ENCODE measurements at regions not wholly inside any gene's neighbourhood (a gene's known extent, or its start where the extent isn't known, plus 50 kb on each side); places are given as distances from the start of the nearest gene placed in this dataset.
"Not testable (repeated sequence)": the region's sequence is repeated elsewhere in the genome, so short reads cannot be mapped to it uniquely, and the experiment has no call there.

DNA sequence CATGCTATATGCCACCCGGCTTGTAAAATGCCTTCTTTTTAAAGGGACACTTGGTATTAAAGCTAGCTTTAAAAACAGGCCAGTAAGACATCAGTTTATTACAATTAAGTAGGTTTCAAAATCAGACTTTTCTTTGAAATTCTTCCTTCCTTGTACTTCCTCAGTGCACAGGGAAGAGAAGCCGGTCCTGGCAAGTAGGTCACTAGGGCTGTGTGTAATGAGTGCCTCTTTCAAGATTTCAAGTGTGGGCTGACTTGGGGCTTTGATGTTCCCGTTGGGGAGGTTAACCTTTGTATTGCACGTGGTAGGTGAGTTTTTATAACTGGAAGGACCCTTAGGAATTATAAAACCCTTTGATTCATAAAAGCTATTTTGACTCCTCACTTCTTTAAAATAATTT is 566.4 kb upstream of the ID2 start:
- DNase-seq, result no peak

DNA sequence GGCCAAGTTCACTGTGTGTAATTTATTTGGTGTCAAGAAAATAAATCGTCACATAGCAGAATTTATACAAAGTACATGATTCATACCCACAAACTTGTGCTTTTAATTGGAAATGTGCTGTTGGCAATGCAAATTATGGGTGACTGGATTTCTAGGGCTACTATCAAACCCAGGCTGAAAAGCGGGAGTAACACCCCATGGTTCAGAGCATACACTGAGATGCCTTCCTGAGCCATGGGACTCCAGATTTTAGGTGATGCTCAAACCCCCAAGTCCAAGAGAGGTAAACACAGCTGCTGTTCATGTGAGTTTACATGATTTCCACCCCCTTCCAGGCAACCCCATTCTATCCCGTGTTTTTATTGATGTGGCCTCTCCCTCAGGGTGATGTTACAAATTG is 565.9 kb upstream of the ID2 start:
- DNase-seq, result no peak

DNA sequence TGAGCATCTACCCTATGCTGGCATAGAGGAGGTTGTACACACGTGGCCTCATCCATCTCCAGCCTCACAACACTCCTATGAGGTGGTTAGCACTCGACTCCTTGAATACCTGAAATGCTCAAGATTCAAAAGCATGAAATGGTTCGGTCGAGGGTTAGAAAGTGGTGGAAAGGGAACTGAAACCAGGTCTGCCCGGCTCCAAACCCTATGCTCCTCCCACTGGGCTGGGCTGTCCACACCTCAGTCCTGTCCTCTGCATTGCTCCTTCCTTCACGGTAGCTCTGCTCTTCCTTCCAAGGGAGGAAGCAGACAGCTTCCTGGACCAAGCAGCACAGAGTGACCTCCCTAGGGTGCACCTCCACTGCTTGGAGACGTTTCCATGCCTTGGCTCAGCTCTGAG is 565.2 kb upstream of the ID2 start:
- DNase-seq, result no peak

- no peak for DNase-seq
Observed at GRCh38 chr2:8118940-8119781, 562.7 kb upstream of the ID2 start.

GRCh38 chr2:8119782-8120505 is 561.9 kb upstream of the ID2 start:
- DNase-seq, result no peak

DNA sequence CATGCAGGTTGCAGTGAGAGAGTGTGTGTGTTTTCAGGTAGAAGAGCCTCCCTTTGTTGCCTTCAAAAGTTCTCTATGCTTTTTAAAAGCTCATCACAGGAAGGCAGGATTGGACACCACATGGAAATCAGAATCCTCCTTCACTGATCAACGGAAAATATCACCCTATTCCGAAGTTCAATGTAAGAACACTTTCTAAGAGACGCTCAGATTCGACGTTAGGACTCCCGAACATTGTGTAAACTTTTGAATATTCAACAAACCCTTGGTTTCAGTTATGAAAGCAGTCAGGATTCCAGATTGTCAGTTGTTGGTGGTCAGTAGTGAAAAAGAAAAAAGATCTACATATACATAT is 561.4 kb upstream of the ID2 start:
- no peak for DNase-seq

GRCh38 chr2:8121022-8121825 is 560.6 kb upstream of the ID2 start:
- DNase-seq, result no peak

DNA sequence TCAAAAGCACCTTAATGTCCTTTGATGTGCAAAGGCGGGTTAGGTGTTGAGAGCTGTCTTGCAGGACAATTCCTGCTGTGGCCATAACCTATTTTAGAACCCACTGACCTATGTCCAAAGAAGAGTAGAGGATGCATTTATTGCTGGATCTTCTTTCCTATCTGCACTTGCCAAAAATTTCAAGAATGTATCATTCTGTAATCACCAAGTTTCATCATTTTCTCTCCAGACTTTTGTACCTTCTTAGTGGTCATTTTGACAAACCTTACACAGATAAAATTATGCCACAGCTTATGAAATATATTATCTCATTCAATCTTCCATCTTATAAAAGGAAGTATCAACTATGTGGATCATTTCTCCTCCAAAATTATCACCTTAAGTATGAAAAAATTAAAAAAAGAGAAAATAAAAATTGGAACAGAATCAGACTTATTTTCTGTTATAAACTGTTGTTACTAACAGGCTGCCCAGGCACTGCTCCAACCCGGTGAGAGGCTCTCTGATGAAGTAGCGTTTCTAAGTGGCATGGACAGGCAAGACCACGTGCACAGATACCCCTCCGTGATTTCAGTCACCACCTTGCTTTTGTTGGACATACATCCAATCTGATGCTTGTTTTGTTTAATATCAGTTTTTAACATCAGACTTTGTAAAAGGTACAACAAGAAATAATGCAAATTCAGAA is 559.9 kb upstream of the ID2 start:
- no peak for DNase-seq

- no peak for DNase-seq
Observed at GRCh38 chr2:8122520-8122919, 559.3 kb upstream of the ID2 start.

GRCh38 chr2:8123464-8123863 is 558.4 kb upstream of the ID2 start:
- no peak for DNase-seq

GRCh38 chr2:8125741-8126711 is 555.8 kb upstream of the ID2 start:
- DNase-seq, result no peak

- DNase-seq, result no peak
Observed at GRCh38 chr2:8126783-8127182, 555.1 kb upstream of the ID2 start.

GRCh38 chr2:8131423-8131822 is 550.4 kb upstream of the ID2 start:
- DNase-seq, result not testable (repeated sequence)

DNA sequence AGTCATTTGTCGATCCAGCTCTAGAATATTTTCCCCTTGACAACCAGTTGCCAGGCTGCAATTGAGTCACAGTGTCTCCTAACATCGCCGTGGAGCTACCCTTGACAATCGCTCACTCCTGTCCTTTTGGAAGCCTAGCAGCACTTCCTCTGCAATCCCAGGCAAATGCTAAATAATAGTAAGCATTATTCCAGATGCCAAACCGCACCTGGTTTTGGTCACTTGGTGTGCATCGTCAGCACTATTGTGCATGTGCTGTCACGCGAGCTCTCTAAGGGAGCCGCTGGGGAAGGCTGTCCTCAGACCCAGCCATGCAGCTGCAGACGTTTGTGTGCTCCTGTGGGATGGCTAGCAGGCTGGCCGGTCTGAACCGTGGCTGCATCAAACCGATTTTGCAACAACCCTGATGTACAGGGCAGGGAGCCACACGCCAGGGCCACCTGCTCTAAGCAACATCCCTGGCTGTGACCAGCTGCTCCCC is 549.5 kb upstream of the ID2 start:
- no peak for DNase-seq

GRCh38 chr2:8132879-8133278 is 549.0 kb upstream of the ID2 start:
- DNase-seq, result no peak

- DNase-seq, result no peak
Observed at GRCh38 chr2:8133363-8133762, 548.5 kb upstream of the ID2 start.

- no peak for DNase-seq
Observed at GRCh38 chr2:8133913-8134472, 547.9 kb upstream of the ID2 start.

DNA sequence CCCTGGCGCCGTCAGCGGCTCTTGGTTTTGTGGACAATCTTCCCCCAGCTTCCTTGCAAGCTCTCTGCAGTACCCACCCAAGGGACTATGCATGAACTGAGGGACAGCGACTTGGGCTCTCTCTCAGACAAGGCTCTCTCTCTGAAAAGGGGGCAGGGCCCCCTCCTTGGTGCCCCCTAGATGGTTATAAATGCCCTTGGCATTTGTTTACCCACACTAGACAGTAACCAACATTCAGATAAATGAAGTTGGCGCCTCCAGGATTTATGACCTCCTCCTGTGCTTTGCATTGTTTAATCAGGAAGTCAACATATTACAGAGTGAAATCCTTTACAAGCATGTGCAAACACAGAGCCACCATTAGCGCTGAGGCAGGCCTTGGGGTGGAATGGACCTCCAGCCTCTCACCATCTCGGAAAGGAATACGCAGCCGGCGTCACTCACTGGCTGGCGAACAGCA is 547.4 kb upstream of the ID2 start:
- no peak for DNase-seq

- no peak for DNase-seq
Observed at GRCh38 chr2:8134985-8135682, 546.7 kb upstream of the ID2 start.

- no peak for DNase-seq
Observed at GRCh38 chr2:8137801-8138200, 544.1 kb upstream of the ID2 start.

- no peak for DNase-seq
Observed at GRCh38 chr2:8138525-8138922, 543.3 kb upstream of the ID2 start.

Data from NCI-H2227 treated with DMSO at 0.1 percent for 48 hours (cell line).